ENCODE measurements at regions not wholly inside any gene's neighbourhood (a gene's known extent, or its start where the extent isn't known, plus 50 kb on each side); places are given as distances from the start of the nearest gene placed in this dataset.

GRCh38 chr2:8540552-8541055 is 141.3 kb upstream of the ID2 start:
- DNase-seq (ENCODE audit: low read depth) = no peak

GRCh38 chr2:8541223-8541622 is 140.6 kb upstream of the ID2 start:
- no peak for DNase-seq (ENCODE audit: low read depth)

DNA sequence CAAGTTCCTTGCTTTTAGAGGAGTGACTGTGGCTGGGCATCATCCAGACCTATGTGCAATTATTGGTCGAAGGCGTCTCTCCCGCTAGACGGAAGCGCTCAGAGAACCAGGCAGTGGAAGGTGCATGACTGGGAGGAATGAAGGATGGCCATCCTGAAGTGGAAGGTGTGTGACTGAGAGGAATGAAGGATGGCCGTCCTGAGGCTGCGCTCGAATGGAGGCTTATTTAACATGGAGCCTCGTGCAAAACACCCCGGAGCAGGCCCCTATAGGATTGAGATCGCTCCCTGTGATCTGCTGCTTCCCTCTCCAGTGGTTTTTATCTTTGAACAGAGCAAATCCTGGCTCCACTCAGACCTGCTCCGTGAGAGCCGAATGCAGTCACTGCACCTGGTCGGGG is 140.2 kb upstream of the ID2 start:
- no peak for DNase-seq (ENCODE audit: low read depth)

GRCh38 chr2:8542381-8543059 is 139.3 kb upstream of the ID2 start:
- no peak for DNase-seq (ENCODE audit: low read depth)

DNA sequence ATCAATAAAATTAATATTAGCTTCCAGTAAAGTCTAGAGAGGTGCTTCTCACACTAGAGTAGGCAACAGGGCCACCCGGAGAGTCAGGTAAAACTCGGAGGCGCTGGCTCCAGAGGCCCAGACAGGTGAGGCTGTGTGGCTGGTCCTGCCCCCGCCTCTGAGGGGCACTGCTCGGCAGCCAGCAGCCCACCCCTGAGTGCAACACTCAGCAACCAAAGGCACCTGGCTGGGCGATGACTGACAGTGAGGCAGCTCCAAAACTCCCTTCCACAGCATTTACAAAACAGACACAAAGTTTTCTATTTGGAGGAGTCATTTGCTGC is 138.8 kb upstream of the ID2 start:
- DNase-seq (ENCODE audit: low read depth) = no peak

DNA sequence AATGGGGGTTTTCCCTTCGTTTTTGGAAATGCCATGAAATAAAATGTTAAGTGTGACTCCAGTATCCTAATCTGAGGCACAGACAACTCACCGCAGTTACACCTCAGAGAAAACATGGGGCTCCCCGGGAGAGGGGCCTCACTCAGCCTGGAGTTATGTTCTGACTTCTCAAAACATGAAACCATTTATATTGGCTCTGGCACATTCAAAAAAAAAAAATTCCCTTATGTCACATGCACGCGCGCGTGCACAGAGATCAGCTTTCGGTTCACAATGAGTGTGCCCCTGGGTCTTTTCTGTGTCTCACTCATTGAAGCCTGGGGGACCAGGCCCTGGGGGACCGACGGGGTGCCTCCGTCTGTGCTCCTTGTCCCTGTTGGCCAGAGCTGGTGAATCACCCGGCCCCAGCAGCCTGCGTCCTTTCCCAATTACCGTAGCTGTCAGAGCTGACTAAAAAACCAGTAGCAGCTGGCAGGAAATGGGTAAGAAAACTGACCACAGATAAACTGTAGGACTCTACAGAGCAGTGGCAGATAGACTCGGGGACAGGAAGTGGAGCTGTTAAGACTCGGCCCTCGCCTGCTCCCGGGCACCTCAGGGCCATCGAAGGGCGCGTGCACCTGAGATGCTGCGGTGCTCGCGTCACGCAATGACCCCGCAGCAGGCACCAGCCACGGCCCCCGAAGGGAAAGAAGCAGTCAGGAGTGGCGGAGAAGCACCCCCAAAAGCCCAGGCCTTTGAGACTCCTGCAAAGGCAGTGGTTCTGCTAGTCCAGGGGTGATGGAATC is 138.3 kb upstream of the ID2 start:
- no peak for DNase-seq (ENCODE audit: low read depth)

DNA sequence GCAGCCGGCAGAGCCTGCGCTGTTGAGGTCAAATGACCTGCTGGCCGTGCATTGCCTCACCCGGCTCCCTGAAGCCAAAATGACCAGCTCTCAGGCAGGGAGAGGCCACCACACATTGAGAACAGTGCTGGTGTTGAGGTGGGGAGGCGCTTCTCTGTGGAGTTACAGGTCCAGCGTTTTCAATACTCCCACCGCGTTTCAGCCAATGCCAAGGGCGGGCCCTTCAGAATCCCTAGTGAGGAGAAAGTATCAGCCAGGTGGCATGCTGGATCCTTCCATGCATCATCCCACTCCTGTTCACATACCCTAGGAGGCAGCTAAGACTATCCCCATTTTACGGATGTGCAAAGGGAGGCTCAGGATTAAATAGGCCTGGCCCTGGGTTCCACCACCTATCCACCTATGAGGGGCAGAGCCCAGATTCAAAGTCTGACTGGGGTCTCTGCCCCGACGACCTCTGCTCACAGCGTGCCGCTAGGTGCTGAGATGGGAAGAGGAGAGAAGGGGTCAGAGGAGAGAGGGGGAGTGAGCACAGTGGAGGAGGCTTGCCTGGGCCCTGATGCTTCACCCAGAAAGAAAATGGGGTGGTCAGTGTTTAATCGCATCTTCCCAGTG is 137.6 kb upstream of the ID2 start:
- no peak for DNase-seq (ENCODE audit: low read depth)

DNA sequence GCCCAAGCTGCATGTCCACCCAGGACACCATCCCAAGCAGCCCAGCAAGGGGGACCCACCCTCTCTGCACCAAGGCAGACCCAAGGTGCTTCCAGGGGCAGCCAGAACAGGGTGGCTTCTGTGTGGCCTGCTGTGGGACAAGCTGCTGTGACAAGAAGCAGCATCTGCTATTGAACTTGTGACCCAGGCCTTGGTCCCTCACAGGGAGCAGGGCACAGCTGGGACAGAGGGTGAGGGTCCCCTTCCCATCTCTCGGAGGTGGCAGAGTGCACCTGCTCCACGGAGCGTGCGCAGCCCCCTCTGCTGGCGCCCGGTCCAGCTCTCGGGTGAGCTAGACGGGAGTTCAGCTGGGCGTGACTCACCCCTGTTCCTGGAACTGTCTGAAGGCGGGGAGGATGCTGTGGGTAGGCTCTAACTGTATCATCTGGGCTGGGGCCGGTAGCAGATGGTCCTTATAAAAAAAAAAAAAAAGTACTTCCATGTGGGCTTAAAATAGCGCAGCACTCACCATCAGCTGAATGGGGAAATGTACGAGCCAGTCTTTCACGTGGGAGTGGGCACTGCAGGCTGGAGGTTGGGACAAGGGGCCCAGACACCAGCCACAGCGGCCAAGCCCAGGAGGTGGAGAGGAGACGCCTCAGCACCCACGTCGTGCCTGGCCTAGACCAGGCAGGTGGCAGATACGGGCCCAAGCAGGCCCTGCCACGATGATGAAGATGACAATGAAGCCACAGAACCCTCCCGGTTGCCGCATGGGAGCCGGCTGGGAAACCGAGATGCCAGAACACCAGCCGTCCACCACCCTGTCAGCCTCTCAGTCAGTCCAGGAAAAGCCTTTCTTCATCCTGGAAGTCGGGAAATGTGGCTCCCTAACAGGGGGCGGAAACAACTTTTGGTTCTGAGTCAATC is 136.8 kb upstream of the ID2 start:
- DNase-seq (ENCODE audit: low read depth) = peak; percentile 65

DNA sequence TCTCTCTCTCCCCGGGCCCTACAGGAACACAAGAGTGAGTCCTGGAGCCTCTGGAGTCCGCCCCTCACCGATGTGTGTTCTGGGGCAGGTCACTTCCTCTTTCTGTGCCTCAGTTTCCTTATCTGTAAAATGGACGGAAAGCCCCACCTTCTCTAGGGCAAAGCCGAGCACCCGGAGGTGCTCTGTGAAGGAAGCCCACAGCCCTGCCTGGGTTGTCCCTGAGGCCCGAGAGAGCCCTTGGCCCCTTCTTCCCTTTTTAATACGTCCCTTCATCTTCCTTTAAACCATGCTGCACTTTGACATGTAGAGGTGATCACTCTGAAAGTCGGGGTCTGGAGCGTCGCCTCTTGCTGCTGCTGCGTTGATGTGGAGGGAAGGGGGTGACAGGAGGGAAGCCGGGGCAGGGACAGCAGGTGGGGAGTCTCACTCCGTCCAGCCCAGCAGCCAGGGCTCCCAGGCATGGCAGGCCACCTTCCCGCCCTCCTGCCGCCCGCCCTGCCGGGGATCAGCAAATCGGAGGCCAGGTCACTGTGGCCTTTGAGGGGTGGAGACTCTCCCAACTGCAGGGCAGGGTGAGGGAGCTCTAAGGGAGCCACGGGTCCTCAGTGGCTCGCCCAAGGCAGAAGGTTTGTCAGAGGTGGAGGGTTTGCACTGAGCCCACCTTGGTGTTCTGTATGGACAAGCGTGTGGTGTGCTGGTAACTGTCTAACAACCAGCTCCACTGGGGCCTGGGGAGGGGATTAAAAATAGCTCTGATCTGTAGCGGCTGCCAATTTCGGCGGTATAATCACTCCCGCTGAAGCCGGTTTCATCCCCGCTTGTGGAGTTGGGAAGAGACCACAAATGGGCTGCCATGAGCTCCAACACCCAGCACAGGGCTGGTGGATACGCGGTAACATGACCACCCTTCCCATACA is 135.9 kb upstream of the ID2 start:
- DNase-seq (ENCODE audit: low read depth) = no peak

- no peak for DNase-seq (ENCODE audit: low read depth)
Measured at GRCh38 chr2:8546612-8547283, 135.1 kb upstream of the ID2 start.

GRCh38 chr2:8547284-8548064 is 134.4 kb upstream of the ID2 start:
- DNase-seq (ENCODE audit: low read depth) = no peak

GRCh38 chr2:8548065-8548618 is 133.7 kb upstream of the ID2 start:
- no peak for DNase-seq (ENCODE audit: low read depth)

GRCh38 chr2:8548619-8549150 is 133.2 kb upstream of the ID2 start:
- no peak for DNase-seq (ENCODE audit: low read depth)

DNA sequence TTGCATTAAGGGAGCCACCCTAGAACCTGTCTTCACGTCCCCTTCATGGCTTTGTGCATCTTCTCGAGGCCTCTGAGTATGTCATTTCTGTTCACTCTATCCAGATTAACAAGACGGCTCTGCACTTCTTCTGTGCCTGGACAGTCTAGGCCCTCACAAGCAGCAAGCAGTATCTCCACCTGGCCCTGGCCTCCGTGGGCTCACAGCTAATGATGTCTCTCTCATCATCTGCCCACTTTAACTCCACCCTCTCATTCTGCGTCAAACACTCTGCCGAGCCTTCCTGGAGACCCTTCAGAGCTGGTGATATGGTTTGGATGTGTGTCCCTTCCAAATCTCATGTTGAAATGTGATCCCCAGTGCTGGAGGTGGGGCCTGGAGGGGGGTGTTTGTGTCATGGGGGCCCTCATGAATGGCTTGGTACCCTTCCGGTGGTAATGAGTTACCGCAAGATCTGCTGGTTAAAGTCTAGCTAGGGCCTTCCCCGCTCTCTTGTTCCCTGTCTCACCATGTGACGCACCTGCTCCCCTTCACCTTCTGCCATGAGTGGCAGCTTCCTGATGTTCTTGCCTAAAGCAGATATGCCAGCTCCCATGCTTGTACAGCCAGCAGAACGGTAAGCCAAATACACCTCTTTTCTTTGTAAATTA is 132.5 kb upstream of the ID2 start:
- DNase-seq (ENCODE audit: low read depth) = no peak

GRCh38 chr2:8549942-8550341 is 131.9 kb upstream of the ID2 start:
- DNase-seq (ENCODE audit: low read depth) = no peak

DNA sequence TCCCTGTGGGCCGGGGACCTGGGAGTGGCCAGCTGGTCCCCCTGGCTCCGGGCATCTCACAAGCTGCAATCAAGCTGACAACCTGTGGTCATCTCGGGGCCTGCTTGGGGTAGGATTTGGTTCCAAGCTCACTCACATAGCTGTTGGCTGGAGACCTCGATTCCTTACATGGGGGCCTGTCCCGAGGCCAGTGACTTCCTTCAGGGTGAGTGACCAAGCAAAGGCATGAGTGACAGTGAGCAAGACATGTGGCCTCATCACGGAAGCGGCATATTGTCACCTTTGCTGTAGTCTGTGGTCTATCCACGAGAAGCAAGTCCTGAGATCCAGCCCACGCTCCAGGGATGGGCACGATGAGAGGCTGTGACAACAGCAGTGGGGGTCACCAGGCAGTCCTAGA is 131.4 kb upstream of the ID2 start:
- no peak for DNase-seq (ENCODE audit: low read depth)

GRCh38 chr2:8550937-8551621 is 130.8 kb upstream of the ID2 start:
- DNase-seq (ENCODE audit: low read depth) = no peak

- DNase-seq (ENCODE audit: low read depth) = no peak
Measured at GRCh38 chr2:8551622-8552074, 130.2 kb upstream of the ID2 start.

Measured in activated T-cell treated with anti-CD3 and anti-CD28 coated beads for 1 hour (primary cell).